Activated T-helper 1 cell treated with anti-CD3 and anti-CD28 coated beads, Interleukin-12 subunit alpha, Interleukin-12 subunit beta, Interleukin-2, Interleukin-4 antibody, amounts not matched to agents 30 ng/mL and 10 ng/mL and 1 ng/mL, durations not matched to agents 14 hours and 24 hours and 36 hours (primary cell): ENCODE measurements at regions not wholly inside any gene's neighbourhood (a gene's known extent, or its start where the extent isn't known, plus 50 kb on each side); places are given as distances from the start of the nearest gene placed in this dataset.

ENCODE experiments used
- DNase-seq: peaks from one replicate; pipeline ENCODE4 v3.0.0; 2021; ENCODE audit warnings: low spot score
- H3K27ac Mint-ChIP-seq: one replicate; pipeline ENCODE4 v1.8.0; 2021; ENCODE audit warnings: mild to moderate bottlenecking, mixed read lengths
- H3K27me3 Mint-ChIP-seq: one replicate; pipeline ENCODE4 v1.8.0; 2022; ENCODE audit warnings: mild to moderate bottlenecking, moderate library complexity, mixed read lengths; ENCODE audit not compliant: insufficient read depth
- H3K36me3 Mint-ChIP-seq: one replicate; pipeline ENCODE4 v1.8.0; 2021; ENCODE audit warnings: low read depth, mixed read lengths
- H3K4me1 Mint-ChIP-seq: one replicate; pipeline ENCODE4 v1.8.0; 2021; ENCODE audit warnings: low read depth, mixed read lengths
- H3K4me3 Mint-ChIP-seq: one replicate; pipeline ENCODE4 v1.8.0; 2021; ENCODE audit warnings: mild to moderate bottlenecking, moderate library complexity, mixed read lengths
- H3K9me3 Mint-ChIP-seq: one replicate; pipeline ENCODE4 v1.8.0; 2021; ENCODE audit warnings: mixed read lengths
- intact Hi-C: fragments of 100-400 bp; cut with micrococcal nuclease; formaldehyde crosslinking; loops from one replicate; pipeline ENCODE4 v1.15.1; 2024

DNA sequence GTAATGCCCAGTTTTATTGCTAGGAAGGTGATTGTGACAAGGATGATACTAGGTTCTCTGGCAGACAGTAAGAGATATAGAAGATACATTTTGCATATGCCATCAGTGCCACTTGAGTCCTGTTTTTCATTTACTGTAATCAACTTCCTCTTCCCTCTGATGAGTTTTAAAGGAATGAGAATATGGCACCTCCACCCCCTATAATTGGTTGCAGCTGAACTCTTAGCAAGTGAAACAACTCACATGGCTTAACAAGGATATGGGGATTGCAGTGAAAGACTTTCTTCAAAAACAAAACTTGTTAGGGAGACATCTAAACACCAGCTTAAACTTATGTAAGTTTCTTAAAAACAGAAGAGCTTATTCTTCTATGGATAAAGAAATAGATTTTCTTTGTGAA lies 90.0 kb downstream of the AREG start:
- no peak overlapping the region for H3K4me3 Mint-ChIP-seq
- no peaks in the 10 kb centered on the region for H3K36me3 Mint-ChIP-seq
- H3K27ac Mint-ChIP-seq, result no peak overlapping the region
- no peaks in the 10 kb centered on the region for H3K4me1 Mint-ChIP-seq
- H3K27me3 Mint-ChIP-seq, result peaks cover 5% of the 10 kb centered on the region
- intact Hi-C loops, result loop anchor here (5.0 kb wide), 3 partner anchors 137 to 308 kb away; no protein-coding TSS in a partner anchor
- DNase-seq, result no peak
- no peaks in the 10 kb centered on the region for H3K9me3 Mint-ChIP-seq

DNA sequence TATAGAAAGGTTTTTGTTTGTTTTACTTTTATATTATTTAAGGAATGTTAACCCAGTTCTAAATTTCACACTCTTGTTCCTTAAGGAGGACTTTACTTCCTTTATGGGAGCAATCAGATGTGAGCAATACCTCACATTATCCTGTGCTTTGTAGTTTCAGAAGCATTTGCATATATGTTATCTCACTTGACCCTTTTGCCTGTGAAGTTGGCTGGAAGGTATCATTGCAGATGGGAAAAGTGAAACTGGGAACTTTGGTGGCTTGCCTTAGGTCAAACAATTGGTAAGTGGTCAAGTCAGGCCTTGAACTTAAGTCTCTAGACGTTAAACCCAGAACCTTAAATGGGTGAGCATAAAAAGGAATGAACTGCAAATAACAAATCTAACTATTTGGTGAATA lies 90.6 kb downstream of the AREG start:
- H3K9me3 Mint-ChIP-seq, result no peaks in the 10 kb centered on the region
- H3K27ac Mint-ChIP-seq, result no peak overlapping the region
- peaks cover 5% of the 10 kb centered on the region for H3K27me3 Mint-ChIP-seq
- no peaks in the 10 kb centered on the region for H3K4me1 Mint-ChIP-seq
- no peaks in the 10 kb centered on the region for H3K36me3 Mint-ChIP-seq
- no peak for DNase-seq
- no peak overlapping the region for H3K4me3 Mint-ChIP-seq
- intact Hi-C loops, result loop anchor here (5.0 kb wide), 1 partner anchor 137 kb away; no protein-coding TSS in a partner anchor

DNA sequence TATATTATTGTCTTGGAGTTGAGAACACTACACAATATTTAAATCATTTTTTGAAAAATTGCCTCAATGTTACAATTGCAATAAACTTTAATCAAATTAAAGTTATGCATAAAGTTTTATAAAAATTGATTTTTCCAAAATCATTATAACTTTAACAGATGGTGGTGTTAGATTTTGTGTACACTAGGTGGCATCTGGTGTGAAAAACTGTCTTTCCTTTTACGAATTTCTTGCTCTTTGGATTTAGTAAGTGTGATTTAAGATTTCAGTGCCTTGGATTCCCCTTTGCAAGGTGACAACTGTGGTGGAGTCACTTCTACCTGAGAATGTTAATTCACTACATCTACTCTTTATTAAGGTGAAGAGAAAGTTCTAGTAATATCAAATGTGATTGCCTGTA lies 91.6 kb downstream of the AREG start:
- Mint-ChIP-seq H3K4me1 (no peaks in the 10 kb centered on the region), H3K9me3 (no peaks in the 10 kb centered on the region), H3K27ac (no peak overlapping the region), H3K4me3 (no peak overlapping the region), H3K27me3 (peaks cover 5% of the 10 kb centered on the region), H3K36me3 (no peaks in the 10 kb centered on the region)
- intact Hi-C loops, result loop anchor here (5.0 kb wide), 1 partner anchor 136 kb away; no protein-coding TSS in a partner anchor
- no peak for DNase-seq

DNA sequence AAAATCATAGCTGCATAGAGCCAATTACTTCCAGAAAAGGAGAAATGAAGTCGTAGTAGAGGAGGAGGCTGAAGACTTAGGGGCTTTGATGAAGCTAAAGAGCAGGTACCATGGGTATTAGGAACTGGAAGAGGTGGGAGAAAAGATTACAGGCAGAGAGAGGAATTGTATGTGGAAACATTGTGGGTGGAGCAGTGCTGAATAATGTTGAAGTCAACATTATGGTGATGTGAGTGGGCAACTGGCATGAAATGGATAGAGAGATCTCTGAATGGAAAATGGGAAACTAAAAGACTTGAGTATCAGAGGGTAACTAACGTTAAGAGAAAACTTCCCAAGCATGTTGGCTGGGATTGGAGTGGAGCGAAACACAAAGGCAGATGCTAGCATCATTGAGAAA lies 92.5 kb downstream of the AREG start:
- intact Hi-C loops, result loop anchor here (5.0 kb wide), 1 partner anchor 135 kb away; no protein-coding TSS in a partner anchor
- no peaks in the 10 kb centered on the region for H3K9me3 Mint-ChIP-seq
- H3K4me1 Mint-ChIP-seq, result no peaks in the 10 kb centered on the region
- H3K4me3 Mint-ChIP-seq, result no peak overlapping the region
- H3K27ac Mint-ChIP-seq, result no peak overlapping the region
- H3K27me3 Mint-ChIP-seq, result peaks cover 5% of the 10 kb centered on the region
- H3K36me3 Mint-ChIP-seq, result no peaks in the 10 kb centered on the region
- DNase-seq, result no peak

DNA sequence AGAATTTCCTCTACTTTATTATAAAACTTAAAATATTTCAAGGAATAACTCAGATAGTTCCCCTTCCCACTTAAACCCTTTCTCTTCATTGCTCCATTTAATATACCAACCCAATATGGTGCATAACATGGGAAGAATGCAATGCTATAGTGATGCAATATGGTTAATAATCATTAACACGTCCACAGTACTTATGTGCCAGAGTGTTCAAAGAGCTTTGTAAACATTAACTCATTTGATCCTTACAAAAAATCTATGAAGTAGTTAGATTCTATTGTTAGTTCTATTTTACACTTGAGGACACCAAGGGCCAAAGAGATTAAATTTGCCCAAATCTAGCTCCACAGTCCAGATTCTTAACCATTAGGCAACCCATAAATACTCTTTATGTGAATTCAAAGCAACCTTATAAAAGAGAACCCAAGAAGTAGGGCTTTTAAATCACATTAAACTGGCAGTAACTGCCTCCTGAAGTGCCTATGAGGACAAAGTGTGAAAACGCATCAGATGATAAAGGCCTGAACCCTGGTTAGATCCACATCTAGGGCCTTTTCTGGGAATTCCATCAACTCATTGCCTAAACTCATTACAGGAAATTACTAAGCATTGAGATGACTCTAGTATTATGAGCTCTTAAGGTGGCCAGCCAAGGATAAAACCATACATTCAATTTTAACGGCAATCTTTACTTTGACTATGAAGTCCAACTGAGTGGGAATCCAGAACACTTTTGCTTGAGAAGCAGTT lies 94.3 kb downstream of the AREG start:
- intact Hi-C loops, result loop anchor here (5.0 kb wide), 1 partner anchor 133 kb away; no protein-coding TSS in a partner anchor
- no peaks in the 10 kb centered on the region for H3K9me3 Mint-ChIP-seq
- DNase-seq, result no peak
- H3K27ac Mint-ChIP-seq, result no peak overlapping the region
- H3K27me3 Mint-ChIP-seq, result peaks cover 5% of the 10 kb centered on the region
- no peak overlapping the region for H3K4me3 Mint-ChIP-seq
- H3K4me1 Mint-ChIP-seq, result no peaks in the 10 kb centered on the region
- H3K36me3 Mint-ChIP-seq, result no peaks in the 10 kb centered on the region

DNA sequence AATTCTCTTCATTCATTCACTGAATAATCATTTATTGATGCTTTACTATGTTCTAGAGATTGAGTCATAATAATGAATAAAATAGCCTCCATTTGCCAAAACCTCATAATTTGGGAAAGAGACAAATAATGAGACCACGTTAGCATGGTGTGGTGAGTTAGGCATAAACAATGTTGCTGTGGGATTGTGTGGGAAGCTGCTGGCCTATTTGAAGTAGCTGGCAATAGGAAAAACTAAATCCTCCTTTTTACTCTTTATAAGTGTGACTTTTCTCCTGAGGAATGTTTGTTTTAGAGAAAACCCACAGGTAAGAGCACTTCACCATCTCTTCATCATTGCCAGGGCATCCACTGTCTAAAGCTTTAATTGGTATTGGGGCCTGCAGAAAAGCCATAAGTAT lies 95.3 kb downstream of the AREG start:
- intact Hi-C loops, result no loop called here
- DNase-seq, result no peak
- no peaks in the 10 kb centered on the region for H3K4me1 Mint-ChIP-seq
- no peaks in the 10 kb centered on the region for H3K9me3 Mint-ChIP-seq
- no peak overlapping the region for H3K27ac Mint-ChIP-seq
- H3K36me3 Mint-ChIP-seq, result no peaks in the 10 kb centered on the region
- no peak overlapping the region for H3K4me3 Mint-ChIP-seq
- peaks cover 5% of the 10 kb centered on the region for H3K27me3 Mint-ChIP-seq

DNA sequence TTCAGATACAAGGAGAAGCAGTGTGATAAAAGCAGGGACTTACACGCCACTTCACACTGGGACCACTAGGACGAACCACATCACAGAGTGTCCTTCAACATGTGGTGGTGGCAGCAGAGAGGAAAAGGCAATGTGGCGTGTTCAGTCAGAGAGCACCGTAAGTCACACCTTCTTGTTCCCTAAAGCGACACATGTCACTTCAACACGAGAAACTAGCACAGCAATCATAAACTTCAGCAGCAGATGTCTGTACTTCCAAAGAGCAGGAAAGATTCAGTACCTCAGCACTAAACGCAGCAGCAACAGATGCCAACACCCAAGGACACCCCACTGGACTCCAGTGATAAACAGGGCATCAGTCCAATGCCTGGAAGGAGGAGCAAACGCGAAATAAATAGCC lies 96.7 kb downstream of the AREG start:
- Mint-ChIP-seq H3K4me3 (no peak overlapping the region), H3K27me3 (peaks cover 5% of the 10 kb centered on the region), H3K27ac (no peak overlapping the region), H3K36me3 (no peaks in the 10 kb centered on the region), H3K4me1 (no peaks in the 10 kb centered on the region), H3K9me3 (no peaks in the 10 kb centered on the region)
- intact Hi-C loops, result no loop called here
- no peak for DNase-seq

DNA sequence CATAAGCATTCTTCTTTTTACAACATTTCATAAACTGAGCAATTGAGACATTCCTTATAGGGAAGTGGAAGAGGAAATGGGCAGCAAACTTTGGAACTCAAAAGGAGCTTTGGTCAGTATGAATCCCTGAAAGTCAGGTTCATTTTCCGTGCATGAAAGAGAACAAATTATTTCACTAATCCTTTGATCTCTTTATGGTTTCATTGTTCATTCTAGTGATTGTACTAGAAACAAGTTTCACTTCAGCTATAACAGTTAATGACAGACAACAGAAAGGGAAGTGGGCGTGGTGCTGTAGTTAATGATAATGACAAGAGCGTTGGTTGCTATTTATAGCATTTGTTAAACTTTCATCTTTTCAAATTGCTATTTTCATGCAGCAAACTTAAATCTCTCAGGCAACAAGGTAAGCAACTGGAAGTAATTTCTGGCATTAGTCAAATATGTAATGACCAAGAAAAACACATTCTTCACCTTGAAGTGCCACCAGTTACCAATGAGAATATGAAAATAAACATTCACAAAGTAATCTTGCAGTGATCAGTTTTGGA lies 98.4 kb downstream of the AREG start:
- intact Hi-C loops, result no loop called here
- H3K36me3 Mint-ChIP-seq, result no peaks in the 10 kb centered on the region
- H3K4me1 Mint-ChIP-seq, result no peaks in the 10 kb centered on the region
- H3K4me3 Mint-ChIP-seq, result no peak overlapping the region
- no peaks in the 10 kb centered on the region for H3K27me3 Mint-ChIP-seq
- no peaks in the 10 kb centered on the region for H3K9me3 Mint-ChIP-seq
- no peak overlapping the region for H3K27ac Mint-ChIP-seq
- DNase-seq, result no peak

DNA sequence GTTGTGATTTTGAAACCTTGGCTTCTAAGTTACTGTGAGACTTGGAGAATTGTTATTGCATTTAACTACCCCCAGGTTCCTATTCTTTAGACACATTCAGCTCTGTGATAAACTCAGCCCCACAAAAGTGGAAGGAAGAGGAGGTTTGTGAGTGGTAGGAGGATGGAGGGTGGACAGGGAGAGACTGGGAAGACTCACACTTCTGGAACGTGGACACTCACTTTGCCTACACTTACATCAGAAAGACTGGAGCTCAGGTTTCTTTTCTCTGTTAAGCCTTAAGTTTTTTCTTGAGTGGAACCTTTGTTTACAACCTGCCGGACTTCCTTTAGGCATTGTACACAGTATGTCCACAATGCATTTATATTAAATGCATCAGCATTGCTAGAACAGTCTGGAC lies 99.0 kb downstream of the AREG start:
- no peaks in the 10 kb centered on the region for H3K27me3 Mint-ChIP-seq
- DNase-seq, result no peak
- H3K9me3 Mint-ChIP-seq, result no peaks in the 10 kb centered on the region
- no peaks in the 10 kb centered on the region for H3K36me3 Mint-ChIP-seq
- no peak overlapping the region for H3K4me3 Mint-ChIP-seq
- no peaks in the 10 kb centered on the region for H3K4me1 Mint-ChIP-seq
- no peak overlapping the region for H3K27ac Mint-ChIP-seq
- intact Hi-C loops, result no loop called here

DNA sequence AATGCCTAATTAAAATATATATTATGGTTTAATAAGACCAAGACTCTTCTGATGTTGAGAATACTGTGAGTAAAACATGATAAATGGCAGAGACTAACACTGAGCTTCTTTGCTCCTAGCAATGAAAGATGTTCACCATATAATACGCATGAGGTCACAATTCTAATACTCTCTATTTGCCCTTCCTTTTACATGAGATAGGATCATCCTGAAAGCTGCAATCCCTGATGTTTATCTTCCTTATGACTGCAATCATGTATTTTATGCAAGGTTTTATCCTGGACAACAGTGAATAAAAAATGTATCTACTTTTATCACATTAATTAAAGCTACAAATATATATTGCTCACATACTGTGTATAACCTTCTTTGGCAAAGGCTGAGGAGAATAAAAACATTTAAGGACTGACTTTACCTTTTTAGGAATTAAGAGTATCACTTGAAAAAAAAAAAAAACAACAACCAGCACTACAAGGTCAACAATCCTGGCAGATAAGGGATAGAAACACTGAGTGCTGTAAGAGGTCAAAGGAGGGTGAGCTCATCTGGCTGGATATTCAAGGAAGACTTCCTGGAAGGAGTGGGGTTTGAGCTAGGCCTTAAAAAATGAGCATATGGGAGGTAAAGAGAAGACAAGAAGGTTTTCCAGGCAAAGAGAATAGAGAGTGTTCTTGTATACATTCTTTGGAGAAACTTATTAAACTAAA lies 99.9 kb downstream of the AREG start:
- intact Hi-C loops, result no loop called here
- Mint-ChIP-seq H3K27me3 (no peaks in the 10 kb centered on the region), H3K27ac (no peak overlapping the region), H3K36me3 (no peaks in the 10 kb centered on the region), H3K9me3 (no peaks in the 10 kb centered on the region), H3K4me1 (no peaks in the 10 kb centered on the region), H3K4me3 (no peak overlapping the region)
- no peak for DNase-seq

DNA sequence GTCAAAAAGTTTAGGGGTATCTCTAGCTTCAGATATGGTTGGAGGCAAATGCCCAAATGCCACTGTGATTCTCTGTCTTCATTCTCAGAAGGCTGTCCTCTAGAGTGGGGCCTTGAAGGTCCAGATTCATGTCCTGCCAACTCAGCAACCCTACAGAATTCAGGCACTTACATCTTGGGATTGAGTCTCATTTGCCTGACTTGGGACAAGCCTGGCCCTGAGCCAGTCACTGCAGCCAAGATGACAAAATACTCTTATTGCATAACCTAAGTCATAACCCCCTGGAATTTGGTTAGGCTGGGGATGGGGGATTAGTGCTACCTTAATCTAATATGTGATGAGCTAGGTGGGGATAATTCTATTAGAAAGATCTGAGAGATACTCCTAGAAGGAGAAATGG lies 100.5 kb downstream of the AREG start:
- Mint-ChIP-seq H3K27me3 (no peaks in the 10 kb centered on the region), H3K36me3 (no peaks in the 10 kb centered on the region), H3K4me1 (no peaks in the 10 kb centered on the region), H3K27ac (no peak overlapping the region), H3K4me3 (no peak overlapping the region), H3K9me3 (no peaks in the 10 kb centered on the region)
- DNase-seq, result no peak
- intact Hi-C loops, result no loop called here

DNA sequence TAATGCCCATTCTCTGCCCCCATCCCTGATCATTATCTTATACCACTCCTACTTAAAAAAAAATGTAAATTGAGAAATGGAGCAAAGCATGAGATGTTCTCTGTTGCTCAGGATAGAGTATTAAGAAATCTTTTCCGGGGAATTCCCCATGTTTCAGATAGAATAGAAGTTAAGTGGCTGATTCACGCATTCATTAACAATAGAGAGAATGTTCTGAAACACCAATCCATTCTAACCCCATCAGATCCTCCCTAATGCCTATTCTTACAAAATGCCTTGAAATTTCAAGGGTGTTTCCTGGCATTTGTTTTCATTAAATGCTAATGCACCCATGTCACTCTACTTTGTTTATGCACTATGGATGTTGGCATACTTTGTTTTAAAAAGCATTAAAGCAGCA lies 101.1 kb downstream of the AREG start:
- H3K4me1 Mint-ChIP-seq, result no peaks in the 10 kb centered on the region
- intact Hi-C loops, result no loop called here
- no peak overlapping the region for H3K27ac Mint-ChIP-seq
- H3K27me3 Mint-ChIP-seq, result no peaks in the 10 kb centered on the region
- no peaks in the 10 kb centered on the region for H3K9me3 Mint-ChIP-seq
- H3K36me3 Mint-ChIP-seq, result no peaks in the 10 kb centered on the region
- no peak overlapping the region for H3K4me3 Mint-ChIP-seq
- no peak for DNase-seq

DNA sequence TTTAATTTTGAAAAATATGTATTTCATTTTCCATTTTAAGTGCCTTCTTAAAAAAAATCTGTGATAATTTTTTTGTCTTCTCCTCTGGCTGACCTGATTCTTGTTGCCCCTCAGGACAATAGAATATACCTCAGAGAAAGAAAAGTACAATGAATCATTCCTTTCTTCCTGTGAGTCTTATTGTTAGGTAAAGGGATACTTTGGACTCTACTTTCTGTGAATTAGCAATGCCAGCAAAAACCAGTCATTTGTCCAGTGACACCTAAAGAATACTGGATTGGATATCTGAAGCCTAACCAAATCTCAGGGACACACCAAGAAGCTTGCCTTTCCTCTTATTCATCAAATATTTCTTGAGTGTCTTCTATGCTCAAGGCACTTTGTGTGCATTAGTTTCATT lies 102.1 kb downstream of the AREG start:
- H3K4me1 Mint-ChIP-seq, result no peaks in the 10 kb centered on the region
- no peak for DNase-seq
- no peaks in the 10 kb centered on the region for H3K9me3 Mint-ChIP-seq
- H3K4me3 Mint-ChIP-seq, result no peak overlapping the region
- no peaks in the 10 kb centered on the region for H3K27me3 Mint-ChIP-seq
- H3K36me3 Mint-ChIP-seq, result no peaks in the 10 kb centered on the region
- no peak overlapping the region for H3K27ac Mint-ChIP-seq
- intact Hi-C loops, result no loop called here
